GM12878 (cell line): ENCODE measurements at regions not wholly inside any gene's neighbourhood (a gene's known extent, or its start where the extent isn't known, plus 50 kb on each side); places are given as distances from the start of the nearest gene placed in this dataset.

Experiments
- EP300 ChIP-seq, 2 experiments: fragments of 150-350 bp in 1 of 2; IDR thresholded peaks; 2 replicates each; pipeline ENCODE4 v1.6.1; 2011 to 2012; ENCODE audit warnings: low read depth in 2 of 2, low read length in 2 of 2, borderline replicate concordance in 1 of 2, improper control_type of control experiment in 1 of 2, inconsistent platforms in 1 of 2; ENCODE audit not compliant: control insufficient read depth in 1 of 2
- MAX ChIP-seq: IDR thresholded peaks from 2 replicates; pipeline ENCODE4 v1.6.1; 2012; ENCODE audit warnings: low read depth, low read length, improper control_type of control experiment
- POLR2AphosphoS2 ChIP-seq: IDR thresholded peaks from 2 replicates; pipeline ENCODE4 v1.6.1; 2011; ENCODE audit warnings: low read depth, mild to moderate bottlenecking, low read length, improper control_type of control experiment, moderate library complexity
- POU2F2 ChIP-seq: IDR thresholded peaks from 3 replicates; pipeline ENCODE4 v1.6.1; 2011; ENCODE audit warnings: low read depth, mild to moderate bottlenecking, low read length, borderline replicate concordance
- SMC3 ChIP-seq: IDR thresholded peaks from 2 replicates; pipeline ENCODE4 v1.6.1; 2011; ENCODE audit warnings: low read length, improper control_type of control experiment, borderline replicate concordance
- WRNIP1 ChIP-seq: IDR thresholded peaks from 2 replicates; pipeline ENCODE4 v1.6.1; 2011; ENCODE audit warnings: low read depth, low read length, improper control_type of control experiment, borderline replicate concordance
- TF ChIP-seq, protein P1 (sequence below), 3 experiments: IDR thresholded peaks in 2 of 3; conservative IDR thresholded peaks in 1 of 3; 2 replicates each; pipeline ENCODE4 v1.5.1; 2011; ENCODE audit warnings: low read depth in 3 of 3, low read length in 3 of 3, mild to moderate bottlenecking in 3 of 3, control low read depth in 2 of 3, moderate library complexity in 2 of 3, inconsistent platforms in 1 of 3, mixed read lengths in 1 of 3; ENCODE audit not compliant: control insufficient read depth in 2 of 3, insufficient read depth in 1 of 3; ENCODE audit errors: extremely low read depth in 1 of 3

DNA sequence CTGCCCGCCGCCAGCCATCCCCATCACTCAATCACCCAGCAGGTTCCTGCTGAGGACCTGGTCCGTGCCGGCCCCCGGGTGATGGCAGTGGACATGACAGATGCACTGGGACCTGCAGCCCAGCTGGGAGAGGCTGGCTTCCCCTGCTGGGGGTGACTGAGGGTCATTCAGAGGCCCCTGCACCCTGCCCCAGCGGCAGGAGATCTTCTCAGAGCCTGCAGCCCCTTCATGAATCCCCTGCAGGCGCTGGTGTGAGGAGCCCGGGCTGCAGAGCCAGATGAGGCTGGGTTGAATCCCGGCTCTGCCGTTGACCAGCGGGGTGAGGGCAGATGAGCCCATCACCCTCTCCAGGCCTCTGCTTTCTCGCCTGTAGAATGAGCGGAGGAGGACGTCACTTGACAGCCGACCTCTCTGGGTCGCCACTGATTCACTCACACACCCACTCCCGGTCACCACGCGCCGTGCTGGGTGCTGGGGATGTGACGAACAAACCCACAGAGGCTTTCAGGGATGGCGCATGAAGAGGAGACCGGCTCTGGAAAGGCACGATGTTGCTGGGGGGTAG, 95.2 kb upstream of the CIBAR2 start:
- TF ChIP-seq POU2F2, result no peak
- no peak for TF ChIP-seq EP300 (IDR thresholded peaks at IDR 0.05; ENCODE audit: borderline replicate concordance in 1 of 2, control insufficient read depth in 1 of 2, low read depth in 2 of 2, low read length in 2 of 2)
- TF ChIP-seq POLR2AphosphoS2, result no peak
- no peak for TF ChIP-seq WRNIP1
- TF ChIP-seq MAX, result no peak
- TF ChIP-seq, protein P1, sequence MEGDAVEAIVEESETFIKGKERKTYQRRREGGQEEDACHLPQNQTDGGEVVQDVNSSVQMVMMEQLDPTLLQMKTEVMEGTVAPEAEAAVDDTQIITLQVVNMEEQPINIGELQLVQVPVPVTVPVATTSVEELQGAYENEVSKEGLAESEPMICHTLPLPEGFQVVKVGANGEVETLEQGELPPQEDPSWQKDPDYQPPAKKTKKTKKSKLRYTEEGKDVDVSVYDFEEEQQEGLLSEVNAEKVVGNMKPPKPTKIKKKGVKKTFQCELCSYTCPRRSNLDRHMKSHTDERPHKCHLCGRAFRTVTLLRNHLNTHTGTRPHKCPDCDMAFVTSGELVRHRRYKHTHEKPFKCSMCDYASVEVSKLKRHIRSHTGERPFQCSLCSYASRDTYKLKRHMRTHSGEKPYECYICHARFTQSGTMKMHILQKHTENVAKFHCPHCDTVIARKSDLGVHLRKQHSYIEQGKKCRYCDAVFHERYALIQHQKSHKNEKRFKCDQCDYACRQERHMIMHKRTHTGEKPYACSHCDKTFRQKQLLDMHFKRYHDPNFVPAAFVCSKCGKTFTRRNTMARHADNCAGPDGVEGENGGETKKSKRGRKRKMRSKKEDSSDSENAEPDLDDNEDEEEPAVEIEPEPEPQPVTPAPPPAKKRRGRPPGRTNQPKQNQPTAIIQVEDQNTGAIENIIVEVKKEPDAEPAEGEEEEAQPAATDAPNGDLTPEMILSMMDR (IDR thresholded peaks at IDR 0.05 in 2 of 3, conservative IDR thresholded peaks at IDR 0.05 in 1 of 3; ENCODE audit: control insufficient read depth in 2 of 3, extremely low read depth in 1 of 3, insufficient read depth in 1 of 3, low read depth in 3 of 3, low read length in 3 of 3), result no peak
- no peak for TF ChIP-seq SMC3
